ENCODE measurements at regions not wholly inside any gene's neighbourhood (a gene's known extent, or its start where the extent isn't known, plus 50 kb on each side); places are given as distances from the start of the nearest gene placed in this dataset.

DNA sequence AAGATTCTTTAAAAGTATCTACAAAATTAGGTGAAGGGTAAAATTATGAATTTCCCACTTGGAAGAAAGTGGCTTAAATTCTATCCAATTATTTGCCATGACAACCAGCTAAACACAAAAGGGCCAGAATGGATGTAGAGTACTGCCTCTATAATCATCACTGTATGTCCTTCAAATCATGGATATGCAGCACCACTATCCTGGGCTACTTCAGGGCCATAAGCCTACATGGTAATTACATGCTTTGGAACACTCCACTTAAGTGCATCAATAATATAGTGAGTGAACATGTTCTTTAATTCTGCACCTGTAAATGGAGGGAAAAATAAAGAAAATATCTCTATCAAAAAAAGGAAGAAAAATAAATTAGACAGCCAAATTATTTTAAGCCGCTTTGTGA is 575.2 kb downstream of the ISL1 start:
- DNase-seq (ENCODE audit: low spot score), result peak; percentile 15
- H3K9me3 ChIP-seq (ENCODE audit: low read depth, low read length, poor library complexity, severe bottlenecking), result no peaks in the 10 kb centered on the region
- BruUV-seq (replicated peaks), result no TSS peak
- ChIA-PET POLR2A (ENCODE audit: low non-redundant PET) (no interaction called here), CTCF (no interaction called here)
- H3K36me3 ChIP-seq (ENCODE audit: insufficient read depth, low read length, poor library complexity, severe bottlenecking), result no peaks in the 10 kb centered on the region
- peaks cover 8% of the 10 kb centered on the region for H3K4me1 ChIP-seq (ENCODE audit: insufficient read depth, low read length, poor library complexity, severe bottlenecking)
- intact Hi-C loops (cut with micrococcal nuclease; ENCODE audit: unreplicated experiment), result no loop called here
- no peaks in the 10 kb centered on the region for H3K27me3 ChIP-seq (replicated peaks; ENCODE audit: insufficient read depth, low read depth, low read length, poor library complexity)
- H3K4me3 ChIP-seq (ENCODE audit: low read depth, low read length, poor library complexity, severe bottlenecking), result no peak overlapping the region
- H3K27ac ChIP-seq (ENCODE audit: low read depth, low read length, poor library complexity, severe bottlenecking), result no peak overlapping the region
- no peak for TF ChIP-seq EZH2 (IDR thresholded peaks at IDR 0.05; ENCODE audit: borderline replicate concordance, low read depth, low read length, poor library complexity, severe bottlenecking)
- TF ChIP-seq, protein P1, sequence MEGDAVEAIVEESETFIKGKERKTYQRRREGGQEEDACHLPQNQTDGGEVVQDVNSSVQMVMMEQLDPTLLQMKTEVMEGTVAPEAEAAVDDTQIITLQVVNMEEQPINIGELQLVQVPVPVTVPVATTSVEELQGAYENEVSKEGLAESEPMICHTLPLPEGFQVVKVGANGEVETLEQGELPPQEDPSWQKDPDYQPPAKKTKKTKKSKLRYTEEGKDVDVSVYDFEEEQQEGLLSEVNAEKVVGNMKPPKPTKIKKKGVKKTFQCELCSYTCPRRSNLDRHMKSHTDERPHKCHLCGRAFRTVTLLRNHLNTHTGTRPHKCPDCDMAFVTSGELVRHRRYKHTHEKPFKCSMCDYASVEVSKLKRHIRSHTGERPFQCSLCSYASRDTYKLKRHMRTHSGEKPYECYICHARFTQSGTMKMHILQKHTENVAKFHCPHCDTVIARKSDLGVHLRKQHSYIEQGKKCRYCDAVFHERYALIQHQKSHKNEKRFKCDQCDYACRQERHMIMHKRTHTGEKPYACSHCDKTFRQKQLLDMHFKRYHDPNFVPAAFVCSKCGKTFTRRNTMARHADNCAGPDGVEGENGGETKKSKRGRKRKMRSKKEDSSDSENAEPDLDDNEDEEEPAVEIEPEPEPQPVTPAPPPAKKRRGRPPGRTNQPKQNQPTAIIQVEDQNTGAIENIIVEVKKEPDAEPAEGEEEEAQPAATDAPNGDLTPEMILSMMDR (conservative IDR thresholded peaks at IDR 0.05; ENCODE audit: low read depth, low read length), result no peak

DNA sequence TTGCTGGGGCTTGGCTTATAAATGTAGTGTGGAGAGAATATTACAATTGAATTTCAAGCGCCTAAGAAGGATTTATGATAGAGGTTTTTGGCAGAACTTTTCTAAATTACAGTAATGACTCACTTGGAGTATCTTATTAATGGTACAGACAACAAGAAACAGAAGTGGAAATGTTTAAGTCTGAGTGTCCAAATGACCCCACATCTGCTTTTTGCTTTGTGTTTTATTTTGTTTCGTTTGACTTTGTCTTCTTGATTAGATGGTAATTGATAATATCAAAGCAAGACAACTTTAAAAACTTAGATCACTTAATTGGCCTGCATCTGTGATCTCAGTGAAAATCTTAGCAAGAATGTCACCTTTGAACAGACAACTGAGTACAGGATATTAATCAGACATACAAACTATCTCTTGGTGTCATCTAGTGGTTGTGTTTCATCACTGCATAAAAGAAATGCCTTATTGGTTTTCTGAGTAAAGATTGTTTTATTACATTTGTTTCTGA is 577.4 kb downstream of the ISL1 start:
- H3K4me1 ChIP-seq (ENCODE audit: insufficient read depth, low read length, poor library complexity, severe bottlenecking), result peaks cover 8% of the 10 kb centered on the region
- peak; percentile 51 for DNase-seq (ENCODE audit: low spot score)
- no TSS peak for BruUV-seq (replicated peaks)
- ChIA-PET POLR2A (ENCODE audit: low non-redundant PET) (no interaction called here), CTCF (no interaction called here)
- no peak overlapping the region for H3K4me3 ChIP-seq (ENCODE audit: low read depth, low read length, poor library complexity, severe bottlenecking)
- TF ChIP-seq, protein P1 (conservative IDR thresholded peaks at IDR 0.05; ENCODE audit: low read depth, low read length), result peak; percentile 67
- no peak for TF ChIP-seq EZH2 (IDR thresholded peaks at IDR 0.05; ENCODE audit: borderline replicate concordance, low read depth, low read length, poor library complexity, severe bottlenecking)
- H3K36me3 ChIP-seq (ENCODE audit: insufficient read depth, low read length, poor library complexity, severe bottlenecking), result no peaks in the 10 kb centered on the region
- no peaks in the 10 kb centered on the region for H3K27me3 ChIP-seq (replicated peaks; ENCODE audit: insufficient read depth, low read depth, low read length, poor library complexity)
- intact Hi-C loops (cut with micrococcal nuclease; ENCODE audit: unreplicated experiment), result loop anchor here (2.0 kb wide), 2 partner anchors 580 to 994 kb away; no protein-coding TSS in a partner anchor
- H3K27ac ChIP-seq (ENCODE audit: low read depth, low read length, poor library complexity, severe bottlenecking), result no peak overlapping the region
- no peaks in the 10 kb centered on the region for H3K9me3 ChIP-seq (ENCODE audit: low read depth, low read length, poor library complexity, severe bottlenecking)

DNA sequence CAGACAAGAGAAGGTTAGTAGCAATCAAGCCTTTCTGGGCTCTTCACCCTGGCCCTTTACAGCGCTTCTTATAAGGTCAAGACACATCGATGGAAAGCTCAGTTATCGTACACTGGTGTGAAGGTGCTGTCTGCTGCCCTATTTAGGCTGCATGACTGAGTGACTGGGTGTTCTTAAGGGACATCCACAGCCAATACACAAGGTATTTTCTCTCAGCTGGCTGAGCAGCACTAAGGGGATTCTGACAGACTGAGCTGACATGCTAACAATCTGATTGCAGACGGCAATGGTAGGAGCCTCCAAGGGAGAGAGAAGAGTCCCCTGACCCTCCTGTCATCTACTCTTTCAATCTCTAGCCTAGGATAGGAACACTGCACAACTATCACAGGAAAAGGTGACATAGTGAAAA is 577.9 kb downstream of the ISL1 start:
- intact Hi-C loops (cut with micrococcal nuclease; ENCODE audit: unreplicated experiment), result loop anchor here (2.0 kb wide), 2 partner anchors 580 to 994 kb away; no protein-coding TSS in a partner anchor
- CTCF ChIA-PET, result no interaction called here

More for the DNA sequence above, 577.9 kb downstream of the ISL1 start:
- DNase-seq (ENCODE audit: low spot score), result no peak
- Histone ChIP-seq H3K27me3 (replicated peaks; ENCODE audit: insufficient read depth, low read depth, low read length, poor library complexity) (no peaks in the 10 kb centered on the region), H3K9me3 (ENCODE audit: low read depth, low read length, poor library complexity, severe bottlenecking) (no peaks in the 10 kb centered on the region), H3K4me1 (ENCODE audit: insufficient read depth, low read length, poor library complexity, severe bottlenecking) (peaks cover 8% of the 10 kb centered on the region), H3K4me3 (ENCODE audit: low read depth, low read length, poor library complexity, severe bottlenecking) (no peak overlapping the region), H3K36me3 (ENCODE audit: insufficient read depth, low read length, poor library complexity, severe bottlenecking) (no peaks in the 10 kb centered on the region), H3K27ac (ENCODE audit: low read depth, low read length, poor library complexity, severe bottlenecking) (no peak overlapping the region)
- POLR2A ChIA-PET (ENCODE audit: low non-redundant PET), result no interaction called here
- BruUV-seq (replicated peaks), result no TSS peak
- TF ChIP-seq EZH2 (IDR thresholded peaks at IDR 0.05; ENCODE audit: borderline replicate concordance, low read depth, low read length, poor library complexity, severe bottlenecking), result no peak
- TF ChIP-seq, protein P1 (conservative IDR thresholded peaks at IDR 0.05; ENCODE audit: low read depth, low read length), result no peak

Measured in A673 (cell line).